A673 (cell line): ENCODE measurements at regions not wholly inside any gene's neighbourhood (a gene's known extent, or its start where the extent isn't known, plus 50 kb on each side); places are given as distances from the start of the nearest gene placed in this dataset.

ENCODE experiments used
- CTCF ChIP-seq: fragments of 300-800, 200-600 bp; sonication (generic); conservative IDR thresholded peaks from 2 replicates; pipeline ENCODE4 v1.5.1; 2017; ENCODE audit warnings: low read depth, mild to moderate bottlenecking, antibody characterized with exemption, low read length, moderate library complexity, mixed read lengths
- EZH2 ChIP-seq: fragments of 200-600 bp; sonication (generic); IDR thresholded peaks from 2 replicates; pipeline ENCODE4 v1.6.1; 2017; ENCODE audit warnings: borderline replicate concordance, low read depth, mild to moderate bottlenecking, mixed read lengths, antibody characterized with exemption, low read length; ENCODE audit not compliant: poor library complexity, severe bottlenecking

GRCh38 chr1:96387785-96388184 lies 333.8 kb upstream of the PTBP2 start:
- TF ChIP-seq EZH2 (no peak), CTCF (no peak)
